ENCODE measurements at regions not wholly inside any gene's neighbourhood (a gene's known extent, or its start where the extent isn't known, plus 50 kb on each side); places are given as distances from the start of the nearest gene placed in this dataset.
"Not testable (repeated sequence)": the region's sequence is repeated elsewhere in the genome, so short reads cannot be mapped to it uniquely, and the experiment has no call there.

DNA sequence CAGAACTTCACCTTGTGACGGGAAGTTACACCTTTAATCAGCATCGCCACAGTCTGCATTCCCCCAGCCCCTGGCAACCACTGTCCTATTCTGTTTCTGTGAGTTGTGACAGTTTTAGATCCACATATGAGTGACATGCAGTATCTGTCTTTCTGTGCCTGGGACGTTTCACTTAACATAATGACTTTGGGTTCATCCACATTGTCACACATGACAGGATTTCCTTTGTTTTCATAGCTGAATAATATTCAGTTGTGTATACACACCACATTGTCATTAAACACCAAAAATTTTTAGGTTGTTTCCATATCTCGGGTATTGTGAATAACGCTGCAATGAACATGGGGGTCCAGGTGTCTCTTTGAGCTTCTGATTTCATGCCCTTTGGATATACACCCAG is 62.6 kb upstream of the BDH1 start:
- not testable (repeated sequence) for DNase-seq

DNA sequence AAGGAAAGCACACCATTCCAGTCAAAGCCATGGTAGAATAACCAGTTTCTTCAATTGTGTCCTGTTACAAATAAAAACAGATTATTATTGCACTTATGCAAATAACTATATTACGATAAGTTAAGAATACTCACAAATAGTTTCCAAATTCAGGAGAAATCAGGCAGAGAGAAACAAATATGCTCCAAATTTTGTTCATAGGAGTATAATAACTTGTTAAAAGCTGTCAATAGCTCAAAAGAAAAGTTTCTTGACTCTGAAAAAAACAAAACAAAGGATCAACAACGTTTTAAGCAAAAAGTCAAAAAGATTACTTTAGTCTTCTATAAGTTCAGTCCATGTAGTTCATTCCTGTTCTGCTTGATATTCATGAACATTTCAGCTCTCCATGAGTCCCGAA is 59.7 kb upstream of the BDH1 start:
- no peak for DNase-seq

DNA sequence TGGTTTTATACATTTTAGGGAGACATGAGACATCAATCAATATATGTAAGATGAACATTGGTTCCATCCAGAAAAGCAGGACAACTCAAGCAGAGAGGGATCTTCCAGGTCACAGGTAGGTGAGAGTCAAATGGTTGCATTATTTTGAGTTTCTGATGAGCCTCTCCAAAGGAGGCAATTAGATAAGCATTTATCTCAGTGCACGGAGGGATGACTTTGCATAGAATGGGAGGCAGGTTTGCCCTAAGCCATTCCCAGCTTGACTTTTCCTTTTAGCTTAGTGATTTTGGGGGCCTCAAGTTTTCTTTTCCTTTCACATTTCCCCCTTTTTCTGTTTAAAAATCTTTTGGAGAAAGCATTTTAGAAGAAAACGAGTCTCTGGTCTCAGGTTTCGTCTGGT is 58.4 kb upstream of the BDH1 start:
- not testable (repeated sequence) for DNase-seq

DNA sequence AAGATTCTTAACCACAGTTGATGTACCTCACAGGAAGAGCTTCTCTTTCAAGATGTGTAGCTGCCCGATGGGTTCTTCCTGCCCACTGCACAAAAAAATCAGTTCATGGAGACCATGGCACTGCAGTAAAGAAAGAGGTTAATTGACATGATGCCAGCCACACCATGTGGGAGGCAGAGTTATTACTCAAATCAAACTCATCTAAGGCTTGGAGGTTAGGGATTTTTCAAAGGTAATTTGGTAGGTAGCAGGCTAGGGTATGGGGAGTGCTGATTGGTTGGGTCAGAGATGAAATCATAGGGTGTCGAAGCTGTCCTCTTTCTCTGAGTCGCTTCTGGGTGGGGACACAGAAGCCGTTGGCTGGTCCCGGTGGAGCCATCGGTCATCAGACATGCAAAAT is 57.4 kb upstream of the BDH1 start:
- peak; percentile 22 for DNase-seq

DNA sequence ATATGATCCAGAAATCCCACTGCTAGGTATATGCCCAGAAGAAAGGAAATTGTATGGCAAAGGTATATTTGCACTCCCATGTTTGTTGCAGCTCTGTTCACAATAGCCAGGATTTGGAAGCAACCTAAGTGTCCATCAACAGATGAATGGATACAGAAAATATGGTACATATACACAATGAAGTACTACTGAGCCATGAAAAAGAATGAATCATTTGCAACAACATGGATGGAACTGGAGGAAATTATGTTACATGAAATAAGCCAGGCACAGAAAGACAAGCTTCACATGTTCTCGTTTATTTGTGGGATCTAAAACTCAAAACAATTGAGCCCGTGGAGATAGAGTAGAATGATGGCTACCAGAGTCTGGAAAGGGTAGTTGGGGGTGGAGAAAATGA is 55.5 kb upstream of the BDH1 start:
- no peak for DNase-seq

DNA sequence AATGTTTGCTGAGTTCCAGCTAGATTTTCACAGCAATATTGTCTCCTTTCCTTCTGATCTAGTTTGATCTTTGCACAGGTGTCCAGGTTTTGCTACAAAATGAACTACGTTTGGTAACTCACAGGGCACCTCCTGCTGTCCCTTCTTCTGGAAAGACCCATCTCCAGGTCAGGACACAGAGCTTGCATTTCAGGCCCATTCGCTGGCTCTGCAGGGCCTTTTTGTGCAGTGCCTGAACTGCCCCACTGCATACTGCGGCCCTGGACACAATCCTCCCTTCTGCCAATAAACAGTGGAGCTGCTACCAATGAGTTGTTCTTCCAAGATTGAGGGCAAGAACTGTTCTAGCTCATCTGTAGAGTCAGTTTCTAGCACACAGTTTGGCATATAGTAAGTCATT is 50.7 kb upstream of the BDH1 start:
- DNase-seq, result no peak

Data from activated gamma-delta T cell treated with Interleukin-2 at 50 U/mL for 16 hours (primary cell).